Mesodermal cell (in vitro differentiated cells): ENCODE measurements at regions not wholly inside any gene's neighbourhood (a gene's known extent, or its start where the extent isn't known, plus 50 kb on each side); places are given as distances from the start of the nearest gene placed in this dataset.
A peak's percentile ranks its signal among the peaks of the same experiment; 100 is the strongest.
"Not testable (repeated sequence)": the region's sequence is repeated elsewhere in the genome, so short reads cannot be mapped to it uniquely, and the experiment has no call there.

Experiments
- H3K27ac ChIP-seq: 2 replicates; pipeline ENCODE4 v1.7.0; 2013; ENCODE audit warnings: mild to moderate bottlenecking, low read depth, low read length, moderate library complexity; ENCODE audit not compliant: severe bottlenecking
- H3K36me3 ChIP-seq: 2 replicates; pipeline ENCODE4 v1.7.1; 2013; ENCODE audit warnings: mild to moderate bottlenecking, low read length, moderate library complexity; ENCODE audit not compliant: control insufficient read depth, insufficient read depth
- H3K4me1 ChIP-seq: one replicate; pipeline ENCODE4 v1.7.1; 2013; ENCODE audit warnings: mild to moderate bottlenecking, low read length; ENCODE audit not compliant: insufficient read depth, control insufficient read depth, poor library complexity, severe bottlenecking
- H3K4me3 ChIP-seq: 2 replicates; pipeline ENCODE4 v1.7.0; 2013; ENCODE audit warnings: low read length, control low read depth, mild to moderate bottlenecking; ENCODE audit not compliant: insufficient read depth, poor library complexity, severe bottlenecking; ENCODE audit errors: extremely low read depth
- H3K9me3 ChIP-seq: 2 replicates; pipeline ENCODE4 v1.7.1; 2013; ENCODE audit warnings: mild to moderate bottlenecking, low read length, moderate library complexity; ENCODE audit not compliant: control insufficient read depth
- WGBS, 2 experiments: methylation state at CpG; one replicate each; pipeline ENCODE4 v1.1.5; 2013; ENCODE audit warnings: missing lambda C conversion rate in 2 of 2; ENCODE audit not compliant: insufficient coverage in 2 of 2; 5-methylcytosine and 5-hydroxymethylcytosine counted together

DNA sequence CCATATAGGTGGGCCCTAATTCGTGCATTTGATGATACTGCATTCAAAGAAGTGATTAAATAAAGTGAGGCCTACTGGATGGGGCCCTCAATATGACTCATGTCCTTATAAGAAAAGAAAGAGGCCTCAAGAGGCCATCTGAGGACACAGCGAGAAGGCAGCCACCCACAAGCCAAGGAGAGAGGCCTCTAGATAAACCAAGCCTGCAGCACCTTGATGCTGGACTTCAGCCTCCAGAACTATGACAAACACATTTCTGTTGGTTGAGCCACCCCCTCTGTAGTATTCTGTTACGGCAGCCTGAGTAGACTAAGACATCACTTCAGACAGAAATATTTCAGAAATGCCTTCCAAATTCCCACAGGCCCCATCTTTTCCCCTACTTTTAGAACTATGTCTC lies 82.5 kb upstream of the PLEKHG1 start:
- H3K9me3 ChIP-seq = no peaks in the 10 kb centered on the region
- WGBS, 2 experiments = 59 to 78% methylated on average over 3 of the region's 3 CpGs
- no peaks in the 10 kb centered on the region for H3K4me1 ChIP-seq
- H3K36me3 ChIP-seq = no peaks in the 10 kb centered on the region
- H3K4me3 ChIP-seq = no peak overlapping the region
- no peak overlapping the region for H3K27ac ChIP-seq

- Histone ChIP-seq H3K4me3 (no peak overlapping the region), H3K27ac (no peak overlapping the region), H3K9me3 (no peaks in the 10 kb centered on the region), H3K4me1 (no peaks in the 10 kb centered on the region), H3K36me3 (no peaks in the 10 kb centered on the region)
- WGBS, 2 experiments = no CpG with 5 or more reads among the region's 1 CpG
These were observed 78.2 kb upstream of the PLEKHG1 start for GRCh38 chr6:150521482-150521881.

- H3K4me1 ChIP-seq, H3K27ac ChIP-seq, H3K36me3 ChIP-seq, H3K9me3 ChIP-seq, H3K4me3 ChIP-seq: not testable (repeated sequence)
- 83% methylated on average over 1 of the region's 3 CpGs; no CpG with 5 or more reads in 1 of the 2 experiments for WGBS, 2 experiments
These were observed 76.5 kb upstream of the PLEKHG1 start for GRCh38 chr6:150523216-150523615.

DNA sequence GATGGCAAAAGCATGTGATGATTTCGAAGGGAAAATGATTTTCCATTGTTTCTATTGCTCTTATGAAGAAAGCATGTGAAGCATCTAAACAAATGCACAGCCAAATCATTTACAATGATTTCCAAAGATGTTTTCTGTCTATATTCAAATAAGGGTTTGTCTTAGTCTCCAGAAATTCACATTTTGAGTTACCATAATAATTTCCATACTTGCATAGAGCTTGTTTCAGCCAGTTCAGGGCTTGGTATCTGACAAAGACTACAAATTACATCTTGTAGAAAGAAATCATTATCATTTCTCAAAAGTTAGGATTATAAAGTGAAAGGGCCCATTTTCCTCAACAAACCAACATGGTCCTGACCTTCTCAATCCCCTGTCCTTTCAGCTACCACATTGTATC lies 74.4 kb upstream of the PLEKHG1 start:
- Histone ChIP-seq H3K4me3 (no peak overlapping the region), H3K27ac (no peak overlapping the region), H3K4me1 (no peaks in the 10 kb centered on the region), H3K36me3 (no peaks in the 10 kb centered on the region), H3K9me3 (no peaks in the 10 kb centered on the region)
- WGBS, 2 experiments = no CpG with 5 or more reads among the region's 1 CpG

GRCh38 chr6:150527100-150527499 lies 72.6 kb upstream of the PLEKHG1 start:
- Histone ChIP-seq H3K4me1 (no peaks in the 10 kb centered on the region), H3K9me3 (no peaks in the 10 kb centered on the region), H3K4me3 (no peak overlapping the region), H3K36me3 (no peaks in the 10 kb centered on the region), H3K27ac (no peak overlapping the region)
- 97 to 100% methylated on average over 4 to 5 of the region's 6 CpGs for WGBS, 2 experiments

DNA sequence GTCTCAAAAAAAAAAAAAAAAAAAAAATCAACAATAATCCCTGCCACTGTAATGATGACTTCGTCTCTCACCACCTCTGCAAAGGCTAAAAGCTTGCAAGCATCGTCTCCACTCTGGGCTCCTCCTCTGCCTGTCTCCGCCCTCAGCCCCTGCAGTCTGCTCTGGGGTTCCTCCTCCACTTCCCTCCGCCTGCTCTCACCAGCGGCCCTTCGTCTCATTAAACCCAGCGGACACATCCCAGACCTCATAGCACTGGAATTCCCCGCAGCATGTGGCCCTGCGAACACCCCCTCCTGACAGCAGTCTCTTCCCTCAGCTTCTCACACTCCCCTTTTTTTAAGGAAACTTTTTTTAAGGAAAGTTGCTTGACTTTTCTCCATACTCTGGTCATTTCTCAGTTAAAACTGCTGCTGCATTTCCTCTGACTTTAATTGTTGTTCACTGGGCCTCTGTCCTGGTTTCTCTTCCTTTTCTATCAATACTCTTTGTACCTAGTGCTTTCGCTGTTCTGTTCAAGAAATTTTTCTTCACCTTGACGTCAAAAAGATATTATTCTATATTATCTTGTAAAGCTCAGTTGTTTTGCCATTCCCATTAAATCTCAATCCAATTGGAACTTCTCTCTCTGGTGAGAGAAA lies 70.9 kb upstream of the PLEKHG1 start:
- Histone ChIP-seq H3K27ac (peak overlapping the region; percentile 46), H3K9me3 (no peaks in the 10 kb centered on the region), H3K4me1 (no peaks in the 10 kb centered on the region), H3K4me3 (no peak overlapping the region), H3K36me3 (no peaks in the 10 kb centered on the region)
- WGBS, 2 experiments = 25 to 26% methylated on average over 8 to 9 of the region's 11 CpGs

DNA sequence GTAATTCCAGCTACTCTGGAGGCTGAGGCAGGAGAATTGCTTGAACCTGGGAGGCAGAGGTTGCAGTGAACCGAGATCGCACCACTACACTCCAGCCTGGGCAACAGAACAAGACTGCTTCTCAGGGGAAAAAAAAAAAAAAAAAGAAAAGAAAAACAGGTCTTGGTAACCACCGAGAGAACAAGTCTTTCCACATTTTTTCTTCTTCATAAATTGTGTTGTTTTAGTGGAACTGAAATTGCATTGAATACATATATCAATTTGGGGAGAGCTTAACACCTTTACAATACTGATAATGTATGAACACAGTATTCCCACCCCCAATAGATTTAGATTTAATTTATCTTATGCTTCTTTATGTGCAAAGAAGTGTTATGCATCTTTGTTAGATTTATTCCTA lies 70.0 kb upstream of the PLEKHG1 start:
- H3K4me3 ChIP-seq = no peak overlapping the region
- WGBS, 2 experiments = no CpG with 5 or more reads among the region's 3 CpGs
- no peaks in the 10 kb centered on the region for H3K9me3 ChIP-seq

GRCh38 chr6:150531957-150532356 lies 67.7 kb upstream of the PLEKHG1 start:
- Histone ChIP-seq H3K4me1 (no peaks in the 10 kb centered on the region), H3K4me3 (no peak overlapping the region), H3K9me3 (no peaks in the 10 kb centered on the region), H3K27ac (no peak overlapping the region), H3K36me3 (no peaks in the 10 kb centered on the region)
- 100% methylated on average over 1 of the region's 1 CpG for WGBS, 2 experiments

More for the DNA sequence above, 70.0 kb upstream of the PLEKHG1 start:
- no peaks in the 10 kb centered on the region for H3K36me3 ChIP-seq
- H3K27ac ChIP-seq = no peak overlapping the region
- no peaks in the 10 kb centered on the region for H3K4me1 ChIP-seq

GRCh38 chr6:150534553-150534952 lies 65.1 kb upstream of the PLEKHG1 start:
- WGBS, 2 experiments = 98 to 100% methylated on average over 5 of the region's 5 CpGs
- Histone ChIP-seq H3K27ac (no peak overlapping the region), H3K4me3 (no peak overlapping the region), H3K9me3 (no peaks in the 10 kb centered on the region), H3K36me3 (no peaks in the 10 kb centered on the region), H3K4me1 (no peaks in the 10 kb centered on the region)

GRCh38 chr6:150535151-150535804 lies 64.4 kb upstream of the PLEKHG1 start:
- Histone ChIP-seq H3K9me3 (no peaks in the 10 kb centered on the region), H3K27ac (no peak overlapping the region), H3K36me3 (no peaks in the 10 kb centered on the region), H3K4me3 (no peak overlapping the region), H3K4me1 (no peaks in the 10 kb centered on the region)
- WGBS, 2 experiments = 85 to 92% methylated on average over 2 to 3 of the region's 4 CpGs

DNA sequence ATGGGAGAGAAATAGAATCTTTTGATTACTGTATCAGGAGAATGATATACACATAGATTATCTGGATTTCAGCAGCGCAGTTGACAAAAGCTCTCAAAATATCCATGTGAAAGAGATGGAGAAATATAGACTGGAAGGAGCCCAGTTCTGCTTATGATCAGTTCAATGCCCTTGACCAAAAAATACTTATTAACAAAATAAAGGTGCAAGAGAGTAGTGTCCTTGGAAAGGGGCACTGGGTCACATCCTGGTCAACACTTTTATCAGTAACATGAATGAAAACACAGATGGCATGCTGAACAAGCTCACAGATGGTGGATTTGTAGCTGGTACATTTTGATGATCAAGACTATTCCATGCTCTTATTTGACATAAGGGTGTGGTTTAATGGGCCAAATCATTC lies 63.9 kb upstream of the PLEKHG1 start:
- Histone ChIP-seq H3K27ac (no peak overlapping the region), H3K36me3 (no peaks in the 10 kb centered on the region), H3K9me3 (no peaks in the 10 kb centered on the region), H3K4me1 (no peaks in the 10 kb centered on the region), H3K4me3 (no peak overlapping the region)
- WGBS, 2 experiments = no CpG with 5 or more reads among the region's 1 CpG
